ENCODE measurements at regions not wholly inside any gene's neighbourhood (a gene's known extent, or its start where the extent isn't known, plus 50 kb on each side); places are given as distances from the start of the nearest gene placed in this dataset.
"Not testable (repeated sequence)": the region's sequence is repeated elsewhere in the genome, so short reads cannot be mapped to it uniquely, and the experiment has no call there.

DNA sequence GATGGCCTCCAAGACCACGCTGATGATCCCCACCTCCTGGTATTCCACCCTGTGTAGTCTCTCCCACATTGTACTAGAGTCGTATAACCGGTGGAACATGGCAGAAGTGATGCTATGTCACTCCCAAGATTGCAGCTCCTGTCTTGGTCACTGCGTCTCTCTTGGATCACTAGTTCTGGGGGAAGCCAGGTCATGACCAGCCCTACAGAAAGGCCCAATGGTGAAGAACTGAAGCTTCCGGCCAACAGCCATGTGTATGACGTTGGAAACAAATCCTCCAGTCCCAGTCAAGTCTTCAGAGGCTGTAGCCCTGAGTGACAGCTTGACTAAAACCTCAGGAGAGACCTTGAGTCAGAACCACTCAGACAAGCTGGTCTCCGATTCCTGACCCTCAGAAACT, 61.9 kb upstream of the FNDC3B start:
- DNase-seq (no peak), ATAC-seq (no peak)
- intact Hi-C loops (cut with DNase I, micrococcal nuclease), result no loop called here

- intact Hi-C loops (cut with DNase I, micrococcal nuclease), result no loop called here
- ATAC-seq (no peak), DNase-seq (no peak)
These were observed 61.5 kb upstream of the FNDC3B start for GRCh38 chr3:171977860-171978259.

- ATAC-seq (no peak), DNase-seq (no peak)
- intact Hi-C loops (cut with DNase I, micrococcal nuclease), result no loop called here
These were observed 61.0 kb upstream of the FNDC3B start for GRCh38 chr3:171978390-171978789.

GRCh38 chr3:171979081-171979480, 60.3 kb upstream of the FNDC3B start:
- DNase-seq (no peak), ATAC-seq (no peak)
- intact Hi-C loops (cut with DNase I, micrococcal nuclease), result no loop called here

DNA sequence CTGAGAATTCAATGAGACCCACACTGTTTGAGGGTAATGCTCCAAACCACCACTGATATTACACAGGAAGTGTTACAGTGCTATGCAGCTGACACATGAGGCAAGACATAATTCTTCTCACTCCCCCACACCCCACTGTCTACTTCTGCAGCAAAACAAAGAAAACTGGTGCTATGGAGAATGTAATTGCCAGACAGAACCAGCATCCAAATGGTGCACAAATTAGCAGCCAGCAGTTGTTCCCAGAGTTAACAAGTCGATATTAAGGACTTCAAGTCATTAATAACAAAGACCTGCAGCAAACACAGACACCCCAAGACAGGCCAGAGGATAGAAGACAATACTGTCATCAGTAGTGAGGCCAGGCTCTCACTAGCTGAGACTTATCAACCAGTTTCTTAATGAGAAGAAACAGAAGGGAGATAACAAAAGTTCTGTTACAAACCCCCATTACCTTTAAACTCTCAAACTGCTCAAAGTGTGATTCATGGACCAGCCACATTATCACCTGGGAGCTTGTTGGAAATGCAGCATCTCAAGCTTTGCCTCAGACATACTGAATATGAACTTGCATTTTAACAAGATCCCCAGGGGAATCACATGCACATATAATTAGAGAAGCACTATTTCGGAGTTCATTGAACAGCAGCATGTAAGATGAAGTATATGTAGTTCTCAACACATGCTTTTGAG, 58.7 kb upstream of the FNDC3B start:
- ATAC-seq, result no peak
- DNase-seq, result no peak
- intact Hi-C loops (cut with DNase I, micrococcal nuclease), result no loop called here

DNA sequence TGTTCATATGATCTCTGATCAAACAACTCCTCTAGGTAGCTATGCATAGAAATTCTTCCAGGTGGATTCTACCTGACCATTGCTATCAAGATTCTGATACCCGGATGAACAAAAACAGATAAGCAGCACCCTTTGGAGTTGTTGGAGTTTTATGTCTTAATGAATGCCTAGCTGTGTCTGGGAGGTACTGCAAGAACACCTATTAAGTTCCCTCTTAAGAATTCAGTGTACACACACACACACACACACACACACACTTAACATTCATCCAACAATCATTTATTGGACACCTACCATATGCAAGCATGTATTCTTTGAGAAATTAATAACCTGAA, 58.1 kb upstream of the FNDC3B start:
- intact Hi-C loops (cut with DNase I, micrococcal nuclease), result no loop called here
- ATAC-seq (no peak), DNase-seq (no peak)

DNA sequence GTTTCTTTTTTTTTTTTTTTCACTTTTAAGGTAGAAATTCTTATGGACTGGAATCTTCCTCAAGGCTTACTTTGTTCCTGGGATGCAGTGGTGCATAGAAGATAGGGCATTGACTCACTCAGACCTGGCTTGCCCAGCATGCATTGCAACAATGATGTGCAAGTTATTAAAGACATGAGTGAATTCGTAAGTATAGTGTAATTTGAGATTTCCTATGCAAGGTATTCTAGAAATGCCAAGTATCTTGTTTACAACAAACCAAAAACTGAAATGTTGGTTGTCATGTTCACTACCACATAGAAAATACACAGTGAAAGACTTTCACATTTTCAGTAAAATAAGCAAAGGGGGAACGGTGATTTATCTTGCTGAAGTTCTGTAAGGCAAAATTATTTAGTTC, 56.5 kb upstream of the FNDC3B start:
- ATAC-seq, result no peak
- intact Hi-C loops (cut with DNase I, micrococcal nuclease), result no loop called here
- DNase-seq, result no peak

GRCh38 chr3:171983685-171984084, 55.7 kb upstream of the FNDC3B start:
- DNase-seq; intact Hi-C loops (cut with DNase I, micrococcal nuclease); ATAC-seq: not testable (repeated sequence)

- intact Hi-C loops (cut with DNase I, micrococcal nuclease), result no loop called here
- DNase-seq (no peak), ATAC-seq (no peak)
These were observed 54.5 kb upstream of the FNDC3B start for GRCh38 chr3:171984883-171985282.

DNA sequence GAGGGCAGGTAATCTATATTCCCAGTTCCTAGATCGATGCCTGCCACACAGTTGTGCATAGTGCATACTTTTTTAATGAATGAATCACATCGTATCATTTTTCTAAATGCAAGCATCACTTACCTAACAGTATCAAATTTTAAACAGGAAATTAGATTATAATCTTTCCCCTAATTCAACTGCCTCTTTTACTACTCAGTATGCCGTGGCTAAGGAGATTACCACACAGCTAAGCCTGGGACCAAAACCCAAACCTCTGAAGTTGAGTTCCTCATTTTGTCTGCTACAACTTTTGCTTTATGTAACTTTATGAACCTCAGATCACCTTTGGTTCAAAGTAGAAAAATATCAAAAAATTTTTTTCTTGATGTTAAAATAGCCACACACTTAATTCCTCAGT, 53.2 kb upstream of the FNDC3B start:
- ATAC-seq, result no peak
- intact Hi-C loops (cut with DNase I, micrococcal nuclease), result no loop called here

GRCh38 chr3:171986757-171987518, 52.4 kb upstream of the FNDC3B start:
- intact Hi-C loops (cut with DNase I, micrococcal nuclease), result no loop called here
- no peak for DNase-seq
- no peak for ATAC-seq

More for the DNA sequence above, 53.2 kb upstream of the FNDC3B start:
- no peak for DNase-seq
